HCT116 (cell line): ENCODE measurements at regions not wholly inside any gene's neighbourhood (a gene's known extent, or its start where the extent isn't known, plus 50 kb on each side); places are given as distances from the start of the nearest gene placed in this dataset.

ENCODE experiments used
- CTCF ChIP-seq, 3 experiments: fragments of 200-600 bp in 1 of 3; sonication (generic) in 1 of 3; IDR thresholded peaks in 2 of 3; conservative IDR thresholded peaks in 1 of 3; 2 replicates each; pipeline ENCODE4 v1.5.1; 2012 to 2017; ENCODE audit warnings: low read depth in 2 of 3, low read length in 2 of 3, antibody characterized with exemption in 1 of 3, borderline replicate concordance in 1 of 3, control low read depth in 1 of 3, mild to moderate bottlenecking in 1 of 3, mixed read lengths in 1 of 3, mixed run types in 1 of 3, moderate library complexity in 1 of 3; ENCODE audit not compliant: insufficient read depth in 1 of 3
- EZH2 ChIP-seq: fragments of 200-600 bp; sonication (generic); IDR thresholded peaks from 2 replicates; pipeline ENCODE4 v1.6.1; 2017; ENCODE audit warnings: antibody characterized with exemption, mixed run types
- EZH2phosphoT487 ChIP-seq: fragments of 200-600 bp; IDR thresholded peaks from 2 replicates; pipeline ENCODE4 v1.6.1; 2018; ENCODE audit warnings: antibody characterized with exemption, borderline replicate concordance
- FOSL1 ChIP-seq: IDR thresholded peaks from 2 replicates; pipeline ENCODE4 v1.6.1; 2012; ENCODE audit warnings: low read depth
- JUND ChIP-seq: IDR thresholded peaks from 2 replicates; pipeline ENCODE4 v1.6.1; 2012
- MAX ChIP-seq: IDR thresholded peaks from 2 replicates; pipeline ENCODE4 v1.6.1; 2012
- POLR2A ChIP-seq: IDR thresholded peaks from 2 replicates; pipeline ENCODE4 v1.7.0; 2011; ENCODE audit warnings: borderline replicate concordance; ENCODE audit not compliant: insufficient read depth, insufficient read length; ENCODE audit errors: extremely low read depth
- POLR2AphosphoS5 ChIP-seq: IDR thresholded peaks from 2 replicates; pipeline ENCODE4 v1.6.1; 2011; ENCODE audit warnings: mild to moderate bottlenecking, low read depth, low read length, moderate library complexity
- RAD21 ChIP-seq: IDR thresholded peaks from 2 replicates; pipeline ENCODE4 v1.6.1; 2012; ENCODE audit warnings: low read depth, mild to moderate bottlenecking
- REST ChIP-seq: IDR thresholded peaks from 2 replicates; pipeline ENCODE4 v1.6.1; 2012; ENCODE audit warnings: low read depth
- SP1 ChIP-seq: IDR thresholded peaks from 2 replicates; pipeline ENCODE4 v1.6.1; 2012; ENCODE audit warnings: low read depth
- SRF ChIP-seq: IDR thresholded peaks from 2 replicates; pipeline ENCODE4 v1.6.1; 2012; ENCODE audit warnings: low read depth
- TCF7L2 ChIP-seq: IDR thresholded peaks from 2 replicates; pipeline ENCODE4 v1.7.0; 2011; ENCODE audit warnings: borderline replicate concordance, inconsistent platforms; ENCODE audit not compliant: insufficient read depth, insufficient read length; ENCODE audit errors: extremely low read depth
- ZNF274 ChIP-seq: fragments of 200-500 bp; sonication (Bioruptor generic); IDR thresholded peaks from 2 replicates; pipeline ENCODE4 v1.6.1; 2014; ENCODE audit warnings: mild to moderate bottlenecking, low read depth, low read length, inconsistent platforms

- TF ChIP-seq CTCF (IDR thresholded peaks at IDR 0.05 in 2 of 3, conservative IDR thresholded peaks at IDR 0.05 in 1 of 3; ENCODE audit: borderline replicate concordance in 1 of 3, insufficient read depth in 1 of 3, low read depth in 2 of 3, low read length in 2 of 3): no peak
- TF ChIP-seq MAX: no peak
- TF ChIP-seq EZH2phosphoT487: no peak
- TF ChIP-seq REST: no peak
- no peak for TF ChIP-seq SRF
- no peak for TF ChIP-seq POLR2A
- no peak for TF ChIP-seq ZNF274
- TF ChIP-seq TCF7L2: no peak
- TF ChIP-seq FOSL1: no peak
- TF ChIP-seq EZH2: no peak
- TF ChIP-seq POLR2AphosphoS5: no peak
- no peak for TF ChIP-seq JUND
- TF ChIP-seq SP1: no peak
- no peak for TF ChIP-seq RAD21
Observed at GRCh38 chr14:106087837-106088236, 561.5 kb downstream of the TMEM121 start.
